ENCODE measurements at regions not wholly inside any gene's neighbourhood (a gene's known extent, or its start where the extent isn't known, plus 50 kb on each side); places are given as distances from the start of the nearest gene placed in this dataset.
"Not testable (repeated sequence)": the region's sequence is repeated elsewhere in the genome, so short reads cannot be mapped to it uniquely, and the experiment has no call there.

DNA sequence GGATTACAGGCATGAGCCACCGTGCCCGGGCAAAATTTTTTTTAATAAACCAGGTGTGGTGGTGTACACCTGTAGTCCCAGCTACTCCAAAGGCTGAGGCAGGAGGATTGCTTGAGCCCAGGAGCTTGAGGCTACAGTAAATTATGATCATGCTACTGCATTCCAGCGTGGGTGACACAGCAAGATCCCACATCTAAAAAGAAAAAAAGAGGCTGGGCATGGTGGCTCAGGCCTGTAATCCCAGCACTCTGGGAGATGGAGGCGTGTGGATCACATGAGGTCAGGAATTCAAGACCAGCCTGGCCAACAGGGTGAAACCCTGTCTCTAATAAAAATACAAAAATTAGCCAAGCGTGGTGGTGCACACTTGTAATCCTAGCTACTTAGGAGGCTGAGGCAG, 125.6 kb downstream of the ZNF281 start:
- DNase-seq (ENCODE audit: low read depth in 2 of 2): not testable (repeated sequence)

DNA sequence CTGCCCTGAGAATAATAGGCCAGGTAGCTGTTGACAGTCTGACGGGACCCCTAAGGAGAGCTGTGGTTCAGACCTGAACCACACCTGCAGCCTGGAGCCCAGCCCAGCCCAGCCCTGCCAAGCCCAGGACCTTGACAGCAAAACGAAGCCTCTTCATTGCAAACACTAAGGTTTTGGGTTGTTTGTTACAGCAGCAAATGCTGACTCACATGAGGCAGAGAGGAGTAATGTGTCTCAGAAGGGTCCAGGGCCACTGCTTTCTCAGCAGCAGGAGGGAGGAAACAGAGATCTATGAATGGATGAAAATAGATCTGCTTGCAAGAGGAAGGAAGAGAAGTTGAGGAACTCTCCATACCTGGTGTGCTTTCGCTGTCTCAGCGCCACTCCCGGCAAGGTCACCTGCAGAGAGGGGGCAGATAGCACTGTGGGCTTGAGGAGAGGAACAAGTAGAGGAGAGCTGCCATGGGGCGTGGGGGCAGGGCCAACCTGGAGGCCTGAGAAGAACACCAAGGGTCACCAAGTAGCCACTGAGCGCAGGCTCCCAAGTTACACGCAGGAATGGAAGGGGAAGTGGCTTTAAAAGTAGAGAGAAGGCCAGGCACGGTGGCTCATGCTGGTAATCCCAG, 127.2 kb downstream of the ZNF281 start:
- DNase-seq (ENCODE audit: low read depth in 2 of 2): no peak

DNA sequence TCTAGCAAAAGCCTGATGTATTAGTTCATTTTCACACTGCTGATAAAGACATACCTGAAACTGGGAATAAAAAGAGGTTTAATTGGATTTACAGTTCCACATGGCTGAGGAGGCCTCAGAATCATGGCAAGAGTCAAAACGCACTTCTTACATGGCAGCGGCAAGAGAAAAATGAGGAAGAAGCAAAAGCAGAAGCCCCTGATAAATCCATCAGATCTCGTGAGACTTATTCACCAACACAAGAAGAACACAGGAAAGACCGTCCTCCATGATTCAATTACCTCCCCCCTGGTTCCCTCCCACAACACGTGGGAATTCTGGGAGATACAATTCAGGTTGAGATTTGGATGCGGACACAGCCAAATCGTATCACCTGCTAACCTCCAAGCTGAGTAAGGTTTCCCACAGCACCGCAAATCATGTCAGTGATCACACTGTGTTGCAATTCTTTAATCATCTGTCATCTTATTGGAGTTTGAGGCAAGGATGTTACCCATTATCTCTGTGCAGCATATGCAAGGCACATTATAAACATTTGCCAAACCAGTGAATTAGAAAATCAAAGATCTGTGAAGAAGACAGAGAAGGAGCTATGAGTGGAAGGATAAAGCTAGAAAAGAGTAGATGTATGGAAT, 128.5 kb downstream of the ZNF281 start:
- DNase-seq (ENCODE audit: low read depth in 2 of 2): no peak

DNA sequence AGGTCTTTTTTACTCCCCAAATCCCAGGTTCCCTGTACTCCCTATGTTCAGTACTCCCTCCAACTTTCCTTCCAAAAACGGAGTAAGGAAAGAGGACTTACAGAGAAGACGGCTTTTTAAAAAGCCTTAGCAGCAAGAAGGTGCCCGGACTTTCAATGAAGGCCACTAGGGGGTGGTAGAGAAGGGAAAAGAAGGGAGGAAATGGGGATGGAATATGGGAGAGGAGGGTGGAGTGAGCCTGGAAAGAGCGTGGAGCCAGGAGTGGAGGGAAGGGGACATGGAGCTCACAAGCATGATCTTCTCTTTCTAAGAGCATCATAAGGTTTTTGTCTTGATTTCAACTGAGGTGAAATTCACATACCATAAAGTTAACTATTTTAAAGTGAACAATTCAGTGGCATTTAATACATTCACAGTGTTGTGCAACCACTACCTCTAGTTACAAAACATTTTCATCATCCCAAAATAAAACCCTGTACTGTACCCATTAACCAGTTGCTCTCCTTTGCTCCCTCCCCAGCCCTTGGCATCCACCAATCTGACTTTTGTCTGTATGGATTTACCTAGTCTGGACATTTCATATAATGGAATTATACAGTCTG, 129.9 kb downstream of the ZNF281 start:
- DNase-seq (ENCODE audit: low read depth in 2 of 2): peak; percentile 67 to 76

DNA sequence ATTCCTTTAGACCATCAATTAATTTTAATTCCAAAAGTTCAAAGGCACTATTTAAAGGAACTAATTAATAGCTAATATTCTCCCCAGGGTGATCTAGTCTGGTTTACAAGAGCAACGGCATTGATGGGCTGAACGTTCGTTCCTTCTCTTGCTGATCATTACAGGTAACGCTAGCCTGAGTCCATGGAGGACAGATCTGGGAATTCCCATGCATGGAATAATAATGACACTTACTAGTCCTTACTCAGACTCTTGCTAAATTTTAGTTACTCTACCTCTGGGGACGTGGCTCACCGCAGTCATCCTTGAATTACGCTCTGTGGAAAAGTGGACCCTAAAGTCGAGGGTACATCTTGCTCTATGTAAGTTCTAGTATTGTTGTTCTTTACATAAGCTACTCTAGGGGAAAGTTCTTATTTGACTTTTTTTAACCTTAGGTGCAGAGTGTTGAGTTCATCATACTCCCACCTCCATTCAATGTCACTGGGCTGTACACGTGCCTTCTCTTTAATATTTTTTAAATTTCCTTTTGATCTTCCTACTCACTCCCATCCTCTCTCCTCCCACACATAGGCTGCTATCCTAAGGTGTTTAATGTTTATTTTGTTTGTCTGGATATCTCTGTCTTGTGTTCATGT, 133.9 kb downstream of the ZNF281 start:
- DNase-seq (ENCODE audit: low read depth in 2 of 2): no peak

DNA sequence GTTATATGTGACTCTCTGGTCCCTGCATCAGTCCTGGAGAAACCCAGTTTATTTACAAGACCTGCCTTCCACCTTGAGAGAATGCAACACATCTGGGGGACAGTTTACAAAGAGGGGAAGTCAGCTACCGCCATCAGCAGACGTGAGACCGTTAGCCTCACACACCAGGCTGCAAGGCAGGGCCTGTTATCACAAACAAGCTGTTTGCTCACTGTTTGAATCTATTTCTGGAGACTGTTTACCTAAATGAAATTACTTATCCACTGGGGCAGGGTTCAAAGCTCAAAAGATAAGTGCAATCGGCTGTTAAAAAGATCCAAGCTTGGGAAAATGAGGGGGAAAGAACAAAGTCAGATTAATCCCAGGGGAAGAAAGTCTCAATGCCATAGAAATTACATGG, 134.4 kb downstream of the ZNF281 start:
- no peak for DNase-seq (ENCODE audit: low read depth in 2 of 2)

DNA sequence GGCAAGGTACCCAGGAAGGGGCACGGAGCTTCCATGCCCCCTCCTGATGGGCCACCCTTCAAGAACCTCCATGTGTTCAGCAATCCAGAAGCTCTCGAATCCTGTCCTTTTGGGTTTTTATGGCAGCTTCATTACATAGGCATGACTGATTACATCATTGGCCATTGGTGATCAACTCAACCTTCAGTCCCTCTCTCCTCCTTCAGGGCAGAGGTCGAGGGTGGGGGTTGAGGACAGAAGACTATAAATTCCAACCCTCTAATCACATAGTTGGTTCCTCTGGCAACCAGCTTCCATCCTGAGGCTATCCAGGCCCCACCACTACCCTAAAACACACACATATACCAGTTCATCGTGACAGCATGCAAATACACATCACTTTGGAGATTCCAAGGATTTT, 135.7 kb downstream of the ZNF281 start:
- no peak for DNase-seq (ENCODE audit: low read depth in 2 of 2)

DNA sequence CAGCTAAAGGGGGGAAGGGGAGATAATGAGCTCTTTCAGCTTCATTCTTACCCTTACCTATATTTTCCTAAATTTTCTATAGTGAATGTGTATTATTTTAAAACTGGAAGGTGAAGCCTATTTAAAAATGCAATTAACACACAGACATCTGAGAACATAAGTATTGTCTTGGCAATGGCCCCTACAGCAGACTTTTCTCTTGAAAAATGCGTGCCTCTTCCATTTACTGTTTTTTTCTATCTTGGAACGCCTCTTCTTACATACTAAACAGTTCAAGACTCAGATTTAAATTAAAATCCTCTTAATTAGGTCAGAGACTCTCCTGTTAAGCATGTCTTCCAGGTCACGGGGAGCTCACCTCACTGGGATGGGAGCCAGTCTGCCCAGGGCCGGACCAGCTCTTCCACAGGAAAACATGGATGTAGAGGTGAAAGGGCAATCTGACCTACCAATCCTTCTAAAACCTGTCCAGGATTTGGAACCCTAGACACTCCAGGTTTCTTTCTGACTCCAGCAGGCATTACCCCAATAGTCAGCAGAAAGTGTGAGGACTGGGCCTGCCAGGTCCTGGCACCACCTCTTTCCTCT, 137.3 kb downstream of the ZNF281 start:
- DNase-seq (ENCODE audit: low read depth in 2 of 2): no peak

DNA sequence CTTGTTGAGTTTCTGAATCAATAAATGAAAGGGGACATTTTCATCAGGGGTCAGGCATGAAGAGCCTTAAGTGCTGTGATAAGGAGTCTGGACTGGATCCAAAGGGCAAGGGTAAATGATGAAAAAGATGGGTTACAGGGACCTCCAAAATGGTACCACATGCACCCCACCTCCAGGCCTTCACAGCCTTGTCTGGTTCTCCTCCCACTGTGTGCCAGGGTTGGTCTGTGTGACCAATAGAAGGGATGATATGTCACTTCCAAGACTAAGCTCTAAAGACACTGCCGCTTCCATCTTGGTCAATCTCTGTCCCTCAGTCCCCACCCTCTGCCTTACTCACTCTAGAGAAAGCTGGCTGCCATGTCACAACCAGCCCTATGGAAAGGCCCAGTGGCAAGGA, 140.6 kb downstream of the ZNF281 start:
- DNase-seq (ENCODE audit: low read depth in 2 of 2): no peak

DNA sequence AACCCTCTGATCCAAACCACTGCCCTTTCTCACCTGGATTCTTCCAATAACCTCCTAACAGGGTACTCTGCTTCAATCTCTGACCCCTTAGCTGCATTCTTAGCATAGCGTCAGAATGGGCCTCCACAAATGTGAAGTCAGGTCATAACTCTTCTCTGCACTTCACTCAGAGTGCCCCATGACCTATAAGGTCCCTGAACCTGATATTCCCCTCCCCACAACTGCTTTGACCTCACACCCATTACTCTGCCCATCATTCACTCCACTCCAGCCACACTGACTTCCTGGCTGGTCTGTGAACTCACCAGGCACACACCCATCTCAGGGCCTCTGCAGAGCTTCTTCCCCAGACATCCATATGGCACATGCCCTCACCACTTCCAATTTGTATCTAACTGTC, 141.9 kb downstream of the ZNF281 start:
- DNase-seq (ENCODE audit: low read depth in 2 of 2): no peak

DNA sequence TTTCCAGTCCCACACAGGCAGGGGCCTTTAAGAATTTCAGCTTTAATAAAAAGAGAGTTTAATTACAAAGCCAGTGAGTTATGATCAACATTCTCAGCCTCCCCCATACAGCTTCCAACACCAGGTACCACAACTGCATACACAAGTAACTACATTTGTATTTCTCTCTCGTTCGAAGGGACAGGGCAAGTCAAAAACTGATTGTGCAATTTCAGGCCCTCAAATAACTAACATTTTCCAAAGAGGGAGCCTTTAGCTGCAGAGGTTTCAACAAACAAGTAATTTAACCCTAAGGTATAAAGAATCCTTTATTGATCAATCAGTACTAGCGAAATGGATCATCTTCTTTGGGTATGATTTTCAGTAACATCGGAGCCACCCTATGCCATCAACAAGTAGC, 142.4 kb downstream of the ZNF281 start:
- DNase-seq (ENCODE audit: low read depth in 2 of 2): no peak

DNA sequence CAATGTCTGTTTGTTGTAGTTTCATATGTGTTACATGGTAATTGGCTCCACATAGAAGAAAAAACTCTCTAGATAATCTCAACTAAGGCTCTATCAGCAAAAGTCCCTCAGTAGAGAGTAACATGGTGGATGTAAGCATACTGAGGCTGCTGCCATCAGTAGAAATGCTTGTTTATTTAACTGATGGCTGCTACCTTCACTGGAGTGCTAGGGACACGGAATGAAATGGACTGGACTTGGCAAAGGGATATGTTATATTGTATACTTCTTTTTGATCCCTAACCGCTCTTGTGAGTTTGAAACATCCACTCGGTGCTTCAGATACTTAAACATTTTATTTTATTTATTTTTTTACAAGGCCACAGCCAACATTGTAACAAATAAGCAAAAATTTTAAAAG, 143.0 kb downstream of the ZNF281 start:
- no peak for DNase-seq (ENCODE audit: low read depth in 2 of 2)

DNA sequence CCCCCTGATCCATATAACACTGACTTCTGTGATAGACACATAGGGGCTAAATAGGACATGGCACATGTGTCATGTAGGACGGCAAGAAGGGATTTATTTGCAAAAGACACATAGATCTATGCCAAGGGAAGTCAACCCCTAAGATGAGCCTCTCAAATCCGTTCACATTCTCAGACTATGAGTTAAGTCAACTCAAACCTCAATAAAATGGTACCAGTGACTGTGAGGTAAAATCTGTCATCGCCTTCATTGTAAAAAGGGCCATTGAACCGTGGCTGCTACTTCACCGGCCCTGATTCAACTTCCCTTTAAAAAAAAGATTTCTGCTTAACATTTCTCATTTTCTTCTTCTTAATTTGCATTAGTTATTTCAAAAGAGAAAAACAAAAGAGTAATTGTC, 144.0 kb downstream of the ZNF281 start:
- no peak for DNase-seq (ENCODE audit: low read depth in 2 of 2)

DNA sequence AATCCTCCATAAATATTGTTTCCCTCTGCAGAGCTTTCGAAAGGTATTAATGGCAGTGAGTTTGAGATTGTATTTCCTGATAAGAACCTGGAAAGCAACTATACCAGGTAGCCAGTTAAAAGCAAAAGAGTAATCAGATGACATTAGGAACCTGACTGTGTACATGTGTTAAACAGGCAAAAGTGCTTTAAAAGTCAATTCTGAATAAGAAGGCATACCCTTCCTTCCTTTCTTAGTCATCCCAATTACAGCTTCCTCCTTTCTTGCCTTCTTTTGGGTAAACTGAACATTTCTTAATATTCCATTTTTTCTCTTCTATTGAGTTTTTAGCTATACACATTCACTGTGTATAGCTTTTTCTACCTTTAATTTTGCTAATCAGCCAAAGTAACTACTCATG, 144.7 kb downstream of the ZNF281 start:
- peak in 1 of 2 donors; percentile 38 for DNase-seq (ENCODE audit: low read depth in 2 of 2)

DNA sequence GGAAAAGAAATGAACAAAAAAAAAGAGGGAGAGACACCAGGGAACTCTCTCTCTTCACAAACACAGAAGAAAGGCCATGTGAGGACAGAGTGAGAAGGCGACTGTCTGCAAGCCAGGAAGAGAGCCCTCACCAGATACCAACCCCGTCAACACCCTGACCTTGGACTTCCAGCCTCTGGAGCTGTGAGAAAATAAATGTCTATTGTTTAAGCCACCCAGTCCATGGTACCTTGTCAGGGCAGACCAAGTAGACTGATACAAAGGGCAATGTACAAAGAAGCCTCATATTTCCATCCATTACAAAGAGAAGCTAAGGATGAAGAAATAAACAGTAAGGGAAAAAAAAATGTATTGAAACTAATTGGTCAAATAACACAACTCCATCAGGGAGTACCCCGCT, 146.6 kb downstream of the ZNF281 start:
- DNase-seq (ENCODE audit: low read depth in 2 of 2): no peak

DNA sequence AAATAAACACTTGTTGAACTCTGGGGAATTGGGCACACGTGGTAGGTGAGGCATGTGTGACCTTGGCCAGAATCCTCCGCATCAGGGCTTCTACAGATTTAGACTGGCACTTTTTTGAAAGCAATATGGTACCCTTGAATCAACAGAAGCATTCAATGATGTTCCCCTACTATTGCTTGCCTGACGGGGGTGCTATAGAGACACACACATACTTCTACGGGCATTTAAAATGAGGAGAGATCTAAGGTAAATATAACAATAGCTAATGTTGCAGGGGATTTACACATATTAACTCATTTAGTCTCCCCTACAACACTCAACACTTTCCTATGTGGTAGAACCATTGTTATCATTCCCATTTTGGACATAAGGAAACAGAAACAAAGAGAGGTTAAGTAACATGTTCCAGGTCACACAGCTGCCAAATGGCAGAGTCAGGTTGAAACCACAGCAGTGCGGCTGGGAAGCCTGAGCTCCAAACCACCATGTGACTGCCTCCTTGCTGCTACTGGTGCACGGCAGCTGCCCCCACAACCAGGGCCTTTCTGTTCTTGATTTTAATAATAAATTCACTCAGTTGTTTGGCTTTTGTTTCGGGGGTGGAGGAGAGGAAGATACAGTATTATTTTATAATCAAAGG, 147.4 kb downstream of the ZNF281 start:
- peak; percentile 79 to 80 for DNase-seq (ENCODE audit: low read depth in 2 of 2)

DNA sequence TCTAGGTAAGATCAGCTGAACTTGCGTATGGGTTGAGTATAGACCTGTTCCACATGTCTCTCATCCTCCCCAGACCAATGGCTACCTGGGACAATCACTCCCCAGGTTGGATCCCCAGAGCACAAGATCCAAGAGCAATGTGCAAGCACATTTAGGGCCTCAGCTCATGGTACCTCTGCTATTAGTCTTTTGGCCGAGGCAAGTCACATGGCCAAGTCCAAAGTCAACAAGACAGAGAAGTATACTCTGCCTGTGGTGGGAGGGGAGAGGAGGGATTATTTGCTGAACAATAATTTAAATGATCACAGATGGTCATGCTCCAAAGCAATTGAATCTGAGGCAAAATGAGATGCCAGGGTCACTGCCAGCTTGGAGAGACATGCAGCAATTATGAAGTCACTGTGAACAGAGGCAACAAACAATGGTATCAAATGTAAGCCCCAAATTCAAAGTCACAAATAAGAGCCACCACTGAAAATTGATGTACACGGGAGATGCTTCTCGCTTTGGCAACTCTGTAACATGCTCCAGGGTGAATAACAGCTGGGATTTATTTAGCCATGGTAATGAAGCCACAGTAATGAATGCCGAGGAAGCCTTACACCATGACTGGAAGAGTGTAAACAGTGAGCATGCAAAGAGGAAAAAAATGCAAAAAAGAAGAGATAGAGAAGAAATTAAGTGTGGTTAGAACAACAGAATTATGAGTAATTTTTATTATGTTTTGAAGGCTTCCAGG, 149.1 kb downstream of the ZNF281 start:
- no peak for DNase-seq (ENCODE audit: low read depth in 2 of 2)

DNA sequence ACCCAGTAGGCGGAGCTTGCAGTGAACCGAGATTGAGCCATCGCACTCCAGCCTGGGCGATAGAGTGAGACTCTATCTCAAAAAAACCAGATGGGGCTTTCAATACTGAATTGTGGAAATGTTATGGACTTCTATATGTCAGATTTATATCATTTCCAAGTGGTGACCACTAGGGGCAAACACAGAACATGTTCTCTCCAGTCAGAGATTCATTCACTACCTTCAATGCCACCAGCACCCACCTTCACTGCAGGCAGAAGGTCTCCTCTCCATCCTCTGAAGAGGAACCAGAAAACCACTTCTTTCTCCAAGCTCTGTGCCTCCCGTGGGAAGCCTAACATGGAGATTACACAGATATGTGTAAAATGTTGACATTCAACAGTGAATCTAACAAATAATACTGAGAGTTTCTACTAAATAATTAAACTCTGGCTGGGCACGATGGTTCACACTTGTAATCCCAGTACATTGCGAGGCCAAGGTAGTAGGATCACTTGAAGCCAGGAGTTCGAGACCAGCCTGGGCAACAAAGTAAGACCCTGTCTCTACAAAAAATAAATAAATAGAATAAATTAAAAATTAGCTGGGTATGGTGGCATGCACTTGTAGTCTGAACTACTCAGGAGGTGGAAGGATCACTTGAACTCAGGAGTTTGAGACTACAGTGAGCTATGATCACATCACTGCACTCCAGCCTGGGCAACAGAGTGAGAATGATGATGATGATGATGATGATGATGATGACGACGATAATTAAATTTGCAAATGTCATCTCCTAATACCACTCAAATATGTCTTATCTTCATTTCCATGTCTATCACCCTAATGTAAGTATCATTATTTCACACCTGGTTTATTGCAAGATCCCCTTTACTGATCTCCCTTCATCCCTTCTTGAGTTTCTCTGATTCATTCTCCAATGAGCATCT, 151.1 kb downstream of the ZNF281 start:
- DNase-seq (ENCODE audit: low read depth in 2 of 2): peak; percentile 28 to 59

DNA sequence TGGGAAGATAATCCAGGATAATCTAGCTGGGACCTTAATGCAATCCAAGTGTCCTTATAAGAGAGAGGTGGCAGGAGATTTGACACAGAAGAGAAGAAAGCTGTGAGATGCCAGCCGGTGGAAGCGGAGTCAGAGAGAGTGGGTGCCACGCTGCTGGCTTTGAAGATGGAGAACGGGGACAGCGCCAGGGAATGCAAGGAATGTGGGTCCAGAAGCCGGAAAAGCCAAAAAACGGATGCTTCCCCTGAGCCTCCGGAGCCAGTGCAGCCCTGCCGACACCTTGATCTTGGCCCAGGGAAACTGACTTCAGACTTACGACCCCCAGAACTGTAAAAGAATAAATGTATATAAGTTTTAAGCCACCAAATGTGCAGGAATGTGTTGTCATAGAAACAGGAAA, 152.6 kb downstream of the ZNF281 start:
- DNase-seq (ENCODE audit: low read depth in 2 of 2): peak in 1 of 2 donors; percentile 30

DNA sequence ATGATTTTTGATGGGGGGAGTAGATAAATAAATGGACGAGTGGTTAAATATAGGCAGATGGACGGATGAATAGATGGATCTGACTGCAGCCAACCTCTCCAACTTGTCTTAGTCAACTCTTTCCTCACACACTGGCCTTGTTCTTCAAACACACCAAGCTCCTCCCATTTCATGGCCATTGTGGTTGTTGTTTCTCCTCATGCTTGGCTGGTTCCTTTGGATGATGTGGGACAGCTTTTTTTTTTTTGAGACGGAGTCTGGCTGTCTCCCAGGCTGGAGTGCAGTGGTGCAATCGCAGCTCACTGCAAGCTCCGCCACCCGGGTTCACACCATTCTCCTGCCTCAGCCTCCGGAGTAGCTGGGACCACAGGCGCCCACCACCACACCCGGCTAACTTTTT, 155.2 kb downstream of the ZNF281 start:
- not testable (repeated sequence) for DNase-seq (ENCODE audit: low read depth in 2 of 2)

Data from lung microvascular endothelial cell (primary cell).